ENCODE measurements at regions not wholly inside any gene's neighbourhood (a gene's known extent, or its start where the extent isn't known, plus 50 kb on each side); places are given as distances from the start of the nearest gene placed in this dataset.

- TF ChIP-seq CTCF (IDR thresholded peaks at IDR 0.05) (no peak), POLR2A (IDR thresholded peaks at IDR 0.05) (no peak)
These were observed 396.8 kb downstream of the FAM72C start for GRCh38 chr1:143574891-143575520.

Measured in body of pancreas (tissue), 4 donors.